Neural progenitor cell (in vitro differentiated cells): ENCODE measurements at regions not wholly inside any gene's neighbourhood (a gene's known extent, or its start where the extent isn't known, plus 50 kb on each side); places are given as distances from the start of the nearest gene placed in this dataset.

Experiments used
- DNase-seq: peaks from one replicate; pipeline ENCODE4 v3.0.0-alpha.2; 2016; ENCODE audit warnings: low spot score
- H2AFZ ChIP-seq: fragments of 200-600 bp; sonication (generic); replicated peaks from 2 replicates; pipeline ENCODE4 v1.6.1; 2016; ENCODE audit warnings: antibody characterized with exemption
- H3F3A ChIP-seq: fragments of 200-600 bp; sonication (generic); 2 replicates; pipeline ENCODE4 v1.6.1; 2016; ENCODE audit warnings: antibody characterized with exemption, low read depth
- H3K27ac ChIP-seq: fragments of 200-600 bp; sonication (generic); 2 replicates; pipeline ENCODE4 v1.5.1; 2016; ENCODE audit warnings: mild to moderate bottlenecking
- H3K27me3 ChIP-seq: fragments of 200-600 bp; sonication (generic); 2 replicates; pipeline ENCODE4 v1.6.1; 2016; ENCODE audit warnings: mild to moderate bottlenecking, moderate library complexity
- H3K36me3 ChIP-seq: fragments of 200-600 bp; sonication (generic); 2 replicates; pipeline ENCODE4 v1.5.1; 2016
- H3K4me1 ChIP-seq: fragments of 200-600 bp; sonication (generic); 2 replicates; pipeline ENCODE4 v1.6.1; 2016; ENCODE audit warnings: mixed run types
- H3K4me2 ChIP-seq: fragments of 200-600 bp; sonication (generic); 2 replicates; pipeline ENCODE4 v1.6.1; 2016
- H3K4me3 ChIP-seq: fragments of 200-600 bp; sonication (generic); 2 replicates; pipeline ENCODE4 v1.5.1; 2016
- H3K79me2 ChIP-seq: fragments of 200-600 bp; sonication (generic); 2 replicates; pipeline ENCODE4 v1.6.1; 2016; ENCODE audit warnings: low read depth
- H3K9ac ChIP-seq: fragments of 200-600 bp; sonication (generic); 2 replicates; pipeline ENCODE4 v1.6.1; 2016
- H3K9me3 ChIP-seq: fragments of 200-600 bp; sonication (generic); 2 replicates; pipeline ENCODE4 v1.5.1; 2016; ENCODE audit warnings: low read depth
- H4K20me1 ChIP-seq: fragments of 200-600 bp; sonication (generic); 2 replicates; pipeline ENCODE4 v1.6.1; 2016; ENCODE audit warnings: low read depth
- H3K27ac Mint-ChIP-seq: 3 replicates; pipeline ENCODE4 v1.8.0; 2021; ENCODE audit warnings: mixed read lengths
- H3K27me3 Mint-ChIP-seq: 2 replicates; pipeline ENCODE4 v1.8.0; 2022; ENCODE audit warnings: low read depth, mild to moderate bottlenecking, inconsistent platforms, moderate library complexity, mixed read lengths; ENCODE audit not compliant: insufficient read depth
- H3K36me3 Mint-ChIP-seq: 3 replicates; pipeline ENCODE4 v1.8.0; 2021; ENCODE audit warnings: mixed read lengths
- H3K4me1 Mint-ChIP-seq: 3 replicates; pipeline ENCODE4 v1.8.0; 2021; ENCODE audit warnings: mixed read lengths
- H3K4me3 Mint-ChIP-seq: 3 replicates; pipeline ENCODE4 v1.8.0; 2021; ENCODE audit warnings: mild to moderate bottlenecking, moderate library complexity, mixed read lengths
- H3K9me3 Mint-ChIP-seq: 3 replicates; pipeline ENCODE4 v1.8.0; 2020; ENCODE audit warnings: mixed read lengths
- EZH2 ChIP-seq: fragments of 200-600 bp; sonication (generic); IDR thresholded peaks from 2 replicates; pipeline ENCODE4 v1.6.1; 2017; ENCODE audit warnings: antibody characterized with exemption, mild to moderate bottlenecking, moderate library complexity
- EZH2phosphoT487 ChIP-seq: fragments of 200-600 bp; sonication (generic); IDR thresholded peaks from 2 replicates; pipeline ENCODE4 v1.6.1; 2017; ENCODE audit warnings: antibody characterized with exemption
- TF ChIP-seq, protein P1 (sequence below): fragments of 200-600 bp; sonication (generic); IDR thresholded peaks from 2 replicates; pipeline ENCODE4 v1.5.1; 2017; ENCODE audit warnings: antibody characterized with exemption, mild to moderate bottlenecking

DNA sequence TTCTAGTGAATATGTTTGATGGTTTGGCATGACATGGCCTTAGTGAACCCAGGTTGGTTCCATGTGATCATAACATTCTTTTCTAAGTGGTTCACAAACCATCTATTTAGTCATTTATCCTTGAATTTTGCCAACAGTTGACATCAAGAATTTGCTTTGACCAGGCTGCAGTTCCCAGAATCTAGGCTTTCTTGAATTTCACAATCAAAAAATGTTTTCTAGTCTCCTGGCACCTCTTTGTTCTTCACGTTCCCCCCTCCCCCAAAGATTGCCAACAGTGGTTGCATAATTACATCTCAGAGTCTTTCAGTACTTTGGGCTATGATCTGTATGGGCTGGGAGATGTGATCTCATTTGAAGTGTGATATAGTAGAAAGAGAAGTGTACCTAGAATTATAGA lies 124.0 kb downstream of the GATA6 start:
- H3K4me2 ChIP-seq: no peak overlapping the region

DNA sequence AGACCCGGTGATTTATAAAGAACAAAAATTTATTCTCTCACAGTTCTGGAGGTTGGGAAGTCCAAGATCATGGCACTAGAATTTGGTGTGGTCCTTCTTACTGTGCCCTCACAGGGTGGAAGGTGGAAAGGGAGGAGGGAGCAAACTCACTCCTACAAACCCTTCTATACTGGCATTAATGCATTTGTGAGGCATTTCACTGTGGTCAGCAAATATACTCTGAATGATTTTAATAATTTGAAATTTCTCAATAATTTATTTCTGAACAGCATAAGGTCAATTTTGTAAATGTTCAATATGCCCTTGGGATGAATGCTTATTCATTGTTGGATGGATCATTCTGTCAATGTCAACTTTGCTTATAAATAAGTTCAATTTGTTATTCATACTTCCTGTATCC lies 120.6 kb downstream of the GATA6 start:
- TF ChIP-seq EZH2 (no peak), EZH2phosphoT487 (no peak)
- TF ChIP-seq, protein P1, sequence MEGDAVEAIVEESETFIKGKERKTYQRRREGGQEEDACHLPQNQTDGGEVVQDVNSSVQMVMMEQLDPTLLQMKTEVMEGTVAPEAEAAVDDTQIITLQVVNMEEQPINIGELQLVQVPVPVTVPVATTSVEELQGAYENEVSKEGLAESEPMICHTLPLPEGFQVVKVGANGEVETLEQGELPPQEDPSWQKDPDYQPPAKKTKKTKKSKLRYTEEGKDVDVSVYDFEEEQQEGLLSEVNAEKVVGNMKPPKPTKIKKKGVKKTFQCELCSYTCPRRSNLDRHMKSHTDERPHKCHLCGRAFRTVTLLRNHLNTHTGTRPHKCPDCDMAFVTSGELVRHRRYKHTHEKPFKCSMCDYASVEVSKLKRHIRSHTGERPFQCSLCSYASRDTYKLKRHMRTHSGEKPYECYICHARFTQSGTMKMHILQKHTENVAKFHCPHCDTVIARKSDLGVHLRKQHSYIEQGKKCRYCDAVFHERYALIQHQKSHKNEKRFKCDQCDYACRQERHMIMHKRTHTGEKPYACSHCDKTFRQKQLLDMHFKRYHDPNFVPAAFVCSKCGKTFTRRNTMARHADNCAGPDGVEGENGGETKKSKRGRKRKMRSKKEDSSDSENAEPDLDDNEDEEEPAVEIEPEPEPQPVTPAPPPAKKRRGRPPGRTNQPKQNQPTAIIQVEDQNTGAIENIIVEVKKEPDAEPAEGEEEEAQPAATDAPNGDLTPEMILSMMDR: no peak
- Mint-ChIP-seq H3K4me1 (peaks cover 3% of the 10 kb centered on the region), H3K27ac (no peak overlapping the region), H3K9me3 (no peaks in the 10 kb centered on the region), H3K36me3 (peaks cover 1% of the 10 kb centered on the region), H3K27me3 (peaks cover 2% of the 10 kb centered on the region), H3K4me3 (no peak overlapping the region)
- Histone ChIP-seq H3K27ac (no peak overlapping the region), H3K4me1 (no peaks in the 10 kb centered on the region), H3K27me3 (peaks cover 23% of the 10 kb centered on the region), H3K79me2 (no peaks in the 10 kb centered on the region), H3K36me3 (no peaks in the 10 kb centered on the region), H4K20me1 (no peaks in the 10 kb centered on the region), H3K9me3 (no peaks in the 10 kb centered on the region), H3K9ac (no peak overlapping the region), H3K4me2 (no peak overlapping the region), H3F3A (no peaks in the 10 kb centered on the region), H3K4me3 (no peak overlapping the region), H2AFZ (no peak overlapping the region)
- no peak for DNase-seq

More for the DNA sequence above, 124.0 kb downstream of the GATA6 start:
- H4K20me1 ChIP-seq: no peaks in the 10 kb centered on the region
- no peaks in the 10 kb centered on the region for H3K79me2 ChIP-seq
- Mint-ChIP-seq H3K4me3 (no peak overlapping the region), H3K9me3 (no peaks in the 10 kb centered on the region), H3K4me1 (no peaks in the 10 kb centered on the region), H3K27me3 (no peaks in the 10 kb centered on the region), H3K36me3 (peaks cover 1% of the 10 kb centered on the region), H3K27ac (no peak overlapping the region)
- DNase-seq: no peak
- H3K27ac ChIP-seq: no peak overlapping the region
- TF ChIP-seq EZH2phosphoT487 (no peak), EZH2 (no peak)
- TF ChIP-seq, protein P1: no peak
- H3K36me3 ChIP-seq: no peaks in the 10 kb centered on the region
- no peaks in the 10 kb centered on the region for H3F3A ChIP-seq
- no peak overlapping the region for H2AFZ ChIP-seq
- H3K27me3 ChIP-seq: peaks cover 36% of the 10 kb centered on the region
- H3K9ac ChIP-seq: no peak overlapping the region
- H3K9me3 ChIP-seq: no peaks in the 10 kb centered on the region
- H3K4me1 ChIP-seq: no peaks in the 10 kb centered on the region
- H3K4me3 ChIP-seq: no peak overlapping the region

DNA sequence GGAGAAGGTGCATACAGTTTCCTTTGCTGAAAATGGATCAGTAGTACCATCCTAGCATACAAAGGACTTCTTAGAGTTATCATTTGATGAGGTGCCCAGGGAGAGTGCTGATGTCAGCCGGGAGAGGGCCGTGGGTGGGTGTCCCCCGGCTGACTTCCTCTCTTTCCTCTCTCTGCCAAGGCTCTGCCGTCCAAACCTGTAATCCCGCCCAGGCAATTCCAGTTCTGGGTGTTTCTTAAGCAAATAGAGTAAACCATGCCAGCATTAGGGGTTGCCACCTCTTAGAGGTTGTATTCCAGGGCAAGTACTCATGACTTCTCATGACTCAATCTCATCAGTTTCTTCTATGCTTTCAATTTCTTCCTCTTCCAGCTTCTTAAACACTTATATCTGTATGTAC lies 117.2 kb downstream of the GATA6 start:
- Histone ChIP-seq H3K4me1 (no peaks in the 10 kb centered on the region), H3K27me3 (peaks cover 13% of the 10 kb centered on the region), H3K9me3 (no peaks in the 10 kb centered on the region), H2AFZ (no peak overlapping the region), H3K9ac (no peak overlapping the region), H4K20me1 (no peaks in the 10 kb centered on the region), H3K36me3 (no peaks in the 10 kb centered on the region), H3K79me2 (no peaks in the 10 kb centered on the region), H3K4me3 (no peak overlapping the region), H3K27ac (no peak overlapping the region), H3K4me2 (no peak overlapping the region), H3F3A (no peaks in the 10 kb centered on the region)
- Mint-ChIP-seq H3K9me3 (peaks cover 2% of the 10 kb centered on the region), H3K27me3 (peaks cover 2% of the 10 kb centered on the region), H3K4me3 (no peak overlapping the region), H3K4me1 (peaks cover 3% of the 10 kb centered on the region), H3K36me3 (peaks cover 1% of the 10 kb centered on the region), H3K27ac (no peak overlapping the region)
- no peak for TF ChIP-seq EZH2
- no peak for DNase-seq

DNA sequence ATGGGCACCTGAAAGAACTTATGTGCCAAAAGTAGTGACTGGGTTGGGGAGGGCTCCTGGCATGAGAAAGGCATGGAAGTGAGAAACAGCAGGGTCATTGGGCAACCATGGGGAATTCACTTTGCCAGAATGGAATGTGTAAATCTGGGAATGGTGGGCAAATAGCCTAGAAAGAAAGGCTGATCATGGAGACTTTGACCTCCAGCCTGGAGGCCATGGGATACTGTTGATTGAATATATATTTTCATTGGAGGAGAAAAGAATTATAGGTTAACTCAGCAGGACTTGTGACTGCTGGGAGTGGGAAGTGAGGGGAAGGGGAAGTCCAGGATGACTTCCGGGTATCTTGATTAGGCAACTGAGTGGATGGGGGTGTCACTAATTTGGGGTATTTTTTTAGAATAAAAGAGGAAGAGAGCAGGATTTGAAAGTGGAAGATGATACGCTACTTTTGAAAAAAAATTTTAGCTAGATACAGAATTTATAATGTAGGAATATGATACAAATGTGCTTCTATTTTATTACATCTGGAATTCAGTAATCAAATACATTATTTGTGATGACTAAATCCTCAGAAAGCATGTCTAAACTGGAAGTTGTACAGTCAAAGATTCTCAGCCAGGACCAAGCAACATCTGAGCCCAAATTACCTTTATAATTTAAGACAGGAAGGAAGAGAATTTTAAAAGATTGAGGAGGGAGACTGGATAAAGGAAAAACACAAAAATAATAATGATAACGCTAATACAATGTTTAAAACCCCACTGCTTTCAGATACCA lies 116.2 kb downstream of the GATA6 start:
- Mint-ChIP-seq H3K36me3 (peaks cover 1% of the 10 kb centered on the region), H3K27ac (no peak overlapping the region), H3K4me1 (peaks cover 3% of the 10 kb centered on the region), H3K27me3 (peaks cover 2% of the 10 kb centered on the region), H3K9me3 (peaks cover 2% of the 10 kb centered on the region), H3K4me3 (no peak overlapping the region)
- Histone ChIP-seq H3K4me2 (no peak overlapping the region), H3K36me3 (no peaks in the 10 kb centered on the region), H3K9me3 (no peaks in the 10 kb centered on the region), H4K20me1 (no peaks in the 10 kb centered on the region), H3K27ac (no peak overlapping the region), H3K9ac (no peak overlapping the region), H3K27me3 (peaks cover 5% of the 10 kb centered on the region), H3K79me2 (no peaks in the 10 kb centered on the region), H3K4me3 (no peak overlapping the region), H2AFZ (no peak overlapping the region), H3F3A (no peaks in the 10 kb centered on the region), H3K4me1 (no peaks in the 10 kb centered on the region)
- no peak for DNase-seq
- TF ChIP-seq EZH2 (no peak), EZH2phosphoT487 (no peak)
- TF ChIP-seq, protein P1: no peak
